Subcutaneous abdominal adipose tissue (tissue), 5 donors: ENCODE measurements at regions not wholly inside any gene's neighbourhood (a gene's known extent, or its start where the extent isn't known, plus 50 kb on each side); places are given as distances from the start of the nearest gene placed in this dataset.
"Not testable (repeated sequence)": the region's sequence is repeated elsewhere in the genome, so short reads cannot be mapped to it uniquely, and the experiment has no call there.

Experiments
- H3K27ac ChIP-seq: one replicate; pipeline ENCODE4 v1.7.0; 2013; ENCODE audit warnings: low read depth, mild to moderate bottlenecking, inconsistent platforms, low read length, moderate library complexity
- H3K27me3 ChIP-seq, 5 donors: one replicate each; pipeline ENCODE4 v1.7.0; 2013; ENCODE audit warnings: low read length in 5 of 5, inconsistent platforms in 1 of 5; ENCODE audit not compliant: control insufficient read depth in 5 of 5, insufficient read depth in 4 of 5
- H3K36me3 ChIP-seq, 5 donors: one replicate each; pipeline ENCODE4 v1.7.0; 2013; ENCODE audit warnings: low read length in 5 of 5; ENCODE audit not compliant: control insufficient read depth in 5 of 5, insufficient read depth in 5 of 5
- H3K4me1 ChIP-seq, 5 donors: one replicate each; pipeline ENCODE4 v1.7.0; 2013; ENCODE audit warnings: low read length in 5 of 5, mild to moderate bottlenecking in 3 of 5, moderate library complexity in 1 of 5; ENCODE audit not compliant: control insufficient read depth in 5 of 5, insufficient read depth in 5 of 5
- H3K4me3 ChIP-seq, 5 donors: one replicate each; pipeline ENCODE4 v1.7.0; 2013; ENCODE audit warnings: low read length in 5 of 5, low read depth in 1 of 5
- H3K9ac ChIP-seq, 5 donors: one replicate each; pipeline ENCODE4 v1.7.0; 2013; ENCODE audit warnings: low read length in 5 of 5, mild to moderate bottlenecking in 4 of 5, moderate library complexity in 3 of 5
- H3K9me3 ChIP-seq, 5 donors: one replicate each; pipeline ENCODE4 v1.7.0; 2013; ENCODE audit warnings: low read length in 5 of 5; ENCODE audit not compliant: control insufficient read depth in 5 of 5
- donor health status: healthy.
- donor health status: healthy.
- donor health status: healthy.
- donor health status: healthy.
- donor health status: healthy.

DNA sequence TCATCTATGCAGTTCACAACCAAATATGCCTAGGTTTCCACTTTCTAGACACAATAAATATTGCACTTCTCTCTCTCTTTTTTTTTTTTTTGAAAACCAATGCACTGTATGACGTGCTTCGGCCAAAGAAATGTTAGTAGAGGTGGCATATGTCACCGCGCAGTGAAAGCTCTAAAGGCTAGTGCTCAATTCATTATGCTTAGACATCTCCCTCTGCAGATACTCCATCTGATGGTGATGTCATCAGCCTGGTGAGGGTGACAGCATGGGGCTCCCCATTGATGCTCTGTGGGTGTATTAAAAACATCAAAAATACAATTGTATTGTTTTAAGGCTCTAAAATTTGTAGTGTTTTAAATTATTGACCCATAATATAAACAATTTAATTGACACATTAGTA, 608.8 kb upstream of the C16orf82 start:
- Histone ChIP-seq H3K4me3 (no peak overlapping the region), H3K27ac (no peak overlapping the region), H3K36me3 (no peaks in the 10 kb centered on the region), H3K4me1 (no peaks in the 10 kb centered on the region), H3K27me3 (no peaks in the 10 kb centered on the region), H3K9ac (no peak overlapping the region), H3K9me3 (peaks cover 0 to 3% (median 0%) of the 10 kb centered on the region in 5 donors)

DNA sequence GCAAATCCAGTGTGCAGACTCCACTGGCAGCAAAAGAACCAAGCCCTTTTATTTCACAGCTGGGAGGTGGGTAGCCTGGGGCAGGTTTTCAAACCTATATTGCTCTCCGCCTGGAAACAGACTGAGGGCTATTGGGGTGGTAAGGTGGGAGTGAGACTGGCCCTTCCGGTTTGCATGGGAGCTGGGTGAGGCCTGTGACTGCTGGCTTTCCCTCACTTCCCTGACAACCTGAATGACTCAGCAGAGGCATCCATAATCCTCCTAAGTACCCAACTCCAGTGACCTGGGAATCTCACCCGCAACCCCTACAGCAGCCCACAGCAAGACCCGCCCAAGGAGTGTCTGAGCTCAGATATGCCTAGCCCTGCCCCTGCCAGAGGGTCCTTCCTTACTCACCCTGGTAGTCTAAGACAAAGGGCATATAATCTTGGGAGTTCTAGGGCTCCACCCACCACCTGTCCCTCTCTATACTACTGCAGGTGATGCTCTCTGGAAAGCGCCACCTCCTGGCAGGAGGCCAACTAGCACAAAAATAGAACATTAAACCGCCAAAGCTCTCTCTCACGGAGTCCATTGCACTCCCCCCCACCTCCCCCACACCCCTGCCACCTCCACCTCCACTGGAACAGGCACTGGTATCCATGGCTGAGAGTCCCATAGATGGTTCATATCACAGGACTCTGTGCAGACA, 602.0 kb upstream of the C16orf82 start:
- Histone ChIP-seq H3K27ac (no peak overlapping the region), H3K9ac (no peak overlapping the region), H3K4me1 (no peaks in the 10 kb centered on the region), H3K36me3 (no peaks in the 10 kb centered on the region), H3K4me3 (no peak overlapping the region), H3K9me3 (peaks cover 0 to 2% (median 0%) of the 10 kb centered on the region in 5 donors), H3K27me3 (no peaks in the 10 kb centered on the region)

DNA sequence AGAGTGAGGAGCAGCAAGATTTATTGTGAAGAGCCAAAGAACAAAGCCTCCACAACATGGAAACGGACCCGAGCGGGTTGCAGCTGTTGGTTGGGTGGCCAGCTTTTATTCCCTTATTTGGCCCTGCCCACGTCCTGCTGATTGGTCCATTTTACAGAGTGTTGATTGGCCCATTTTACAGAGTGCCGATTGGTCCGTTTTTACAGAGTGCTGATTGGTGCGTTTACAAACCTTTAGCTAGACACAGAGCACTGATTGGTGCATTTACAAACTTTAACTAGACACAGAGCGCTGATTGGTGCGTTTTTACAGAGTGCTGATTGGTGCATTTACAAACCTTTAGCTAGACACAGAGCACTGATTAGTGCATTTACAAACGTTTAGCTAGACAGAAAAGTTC, 592.3 kb upstream of the C16orf82 start:
- not testable (repeated sequence) for H3K9ac ChIP-seq, H3K36me3 ChIP-seq, H3K4me1 ChIP-seq, H3K27ac ChIP-seq, H3K4me3 ChIP-seq, H3K27me3 ChIP-seq
- peaks cover 0 to 11% (median 7%) of the 10 kb centered on the region in 5 donors for H3K9me3 ChIP-seq

DNA sequence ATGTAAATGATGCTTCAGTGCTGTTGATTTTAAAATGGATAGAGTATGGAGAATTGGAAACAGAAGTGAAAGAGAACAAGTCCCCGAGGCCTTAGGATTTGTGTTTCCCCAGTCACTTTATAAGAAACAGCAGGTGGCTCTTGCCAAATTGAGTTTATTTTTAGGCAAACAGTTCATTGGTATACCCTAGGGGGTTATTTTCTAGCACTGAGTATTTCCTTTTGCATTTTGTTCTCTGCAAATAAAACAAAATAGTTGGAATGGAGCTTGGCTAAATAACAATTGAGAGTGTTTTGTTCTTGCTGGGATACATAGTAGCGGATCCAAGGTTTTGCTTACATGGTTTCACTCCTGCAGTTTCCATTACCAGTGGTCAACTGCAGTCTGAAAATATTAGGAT, 591.1 kb upstream of the C16orf82 start:
- no peak overlapping the region for H3K9ac ChIP-seq
- H3K27ac ChIP-seq: no peak overlapping the region
- peaks cover 0 to 4% (median 0%) of the 10 kb centered on the region in 5 donors for H3K4me1 ChIP-seq
- H3K9me3 ChIP-seq: peaks cover 0 to 11% (median 7%) of the 10 kb centered on the region in 5 donors
- no peak overlapping the region for H3K4me3 ChIP-seq
- H3K36me3 ChIP-seq: no peaks in the 10 kb centered on the region
- H3K27me3 ChIP-seq: no peaks in the 10 kb centered on the region

DNA sequence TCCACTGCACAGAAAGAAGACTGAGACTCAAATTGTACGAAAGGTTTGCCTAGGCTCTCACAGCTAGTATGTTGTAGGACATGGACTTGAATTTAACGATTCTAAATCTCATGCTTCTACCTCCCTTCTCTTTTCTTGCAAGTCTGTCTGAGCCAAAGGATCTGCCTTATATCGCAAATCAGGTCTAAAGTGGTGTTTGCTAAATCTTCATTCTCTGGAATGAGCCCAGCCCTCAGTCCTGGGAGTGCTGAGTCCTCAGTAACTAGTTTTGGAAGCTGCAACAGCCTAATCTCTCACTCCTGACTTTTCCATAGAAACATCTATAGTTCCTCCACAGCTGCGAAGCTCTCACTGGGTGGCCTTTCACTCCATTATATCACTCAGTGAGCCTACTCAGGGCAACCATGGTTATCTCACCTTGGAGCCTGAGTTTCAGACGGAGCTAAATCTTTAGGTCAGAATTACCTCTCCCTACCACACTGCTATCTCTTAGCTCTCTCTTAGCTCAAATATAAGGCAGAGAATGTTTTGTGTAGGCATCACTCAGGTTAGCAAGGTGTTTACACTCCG, 575.5 kb upstream of the C16orf82 start:
- no peaks in the 10 kb centered on the region for H3K9me3 ChIP-seq
- no peak overlapping the region for H3K4me3 ChIP-seq
- H3K4me1 ChIP-seq: peaks cover 0 to 3% (median 0%) of the 10 kb centered on the region in 5 donors
- H3K27me3 ChIP-seq: peaks cover 0 to 5% (median 2%) of the 10 kb centered on the region in 5 donors
- H3K36me3 ChIP-seq: no peaks in the 10 kb centered on the region
- H3K27ac ChIP-seq: no peak overlapping the region
- no peak overlapping the region for H3K9ac ChIP-seq

DNA sequence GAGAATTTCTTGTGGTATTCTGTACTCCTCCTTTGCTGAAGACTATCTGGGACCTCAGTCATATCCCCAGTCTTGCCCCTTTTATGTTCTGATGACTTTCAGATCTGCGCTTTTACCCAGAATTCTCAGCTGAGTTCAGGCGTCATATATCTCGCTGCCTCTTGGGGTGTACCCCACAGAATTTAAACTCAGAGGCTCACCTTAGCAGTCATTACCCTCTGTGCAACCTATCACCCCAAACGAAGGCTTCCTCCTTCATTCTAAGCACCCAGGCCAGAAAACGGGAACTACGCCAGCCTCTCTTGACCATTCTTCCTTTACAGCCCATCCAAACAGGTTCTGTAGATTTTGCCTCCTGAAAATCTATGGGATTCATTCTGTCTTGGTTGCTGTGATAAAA, 574.8 kb upstream of the C16orf82 start:
- H3K9ac ChIP-seq: no peak overlapping the region
- no peaks in the 10 kb centered on the region for H3K36me3 ChIP-seq
- no peak overlapping the region for H3K27ac ChIP-seq
- no peaks in the 10 kb centered on the region for H3K9me3 ChIP-seq
- no peak overlapping the region for H3K4me3 ChIP-seq
- peaks cover 0 to 3% (median 0%) of the 10 kb centered on the region in 5 donors for H3K4me1 ChIP-seq
- H3K27me3 ChIP-seq: peaks cover 0 to 5% (median 2%) of the 10 kb centered on the region in 5 donors

DNA sequence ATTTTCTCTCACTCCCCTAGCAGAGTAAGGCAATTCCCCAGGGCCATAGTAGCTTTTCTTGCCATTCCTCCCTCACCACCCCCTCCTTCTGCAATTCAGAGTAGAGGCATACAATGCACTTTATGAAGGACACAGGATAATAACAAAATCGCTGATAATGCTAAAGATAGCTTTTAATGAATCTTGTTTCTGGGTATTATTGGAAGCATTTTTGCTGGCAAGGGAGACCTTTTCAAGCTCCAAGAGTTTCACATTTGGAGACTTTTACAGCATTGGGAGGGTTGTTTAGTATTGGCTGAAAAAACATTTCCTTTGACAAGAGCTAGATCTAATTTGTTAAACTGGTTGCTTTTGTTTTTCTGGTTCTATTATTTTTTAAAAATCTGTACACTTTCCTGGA, 573.0 kb upstream of the C16orf82 start:
- H3K27ac ChIP-seq: no peak overlapping the region
- no peaks in the 10 kb centered on the region for H3K36me3 ChIP-seq
- H3K27me3 ChIP-seq: peaks cover 0 to 5% (median 2%) of the 10 kb centered on the region in 5 donors
- H3K9ac ChIP-seq: no peak overlapping the region
- H3K4me3 ChIP-seq: no peak overlapping the region
- peaks cover 0 to 3% (median 0%) of the 10 kb centered on the region in 5 donors for H3K4me1 ChIP-seq
- H3K9me3 ChIP-seq: no peaks in the 10 kb centered on the region

DNA sequence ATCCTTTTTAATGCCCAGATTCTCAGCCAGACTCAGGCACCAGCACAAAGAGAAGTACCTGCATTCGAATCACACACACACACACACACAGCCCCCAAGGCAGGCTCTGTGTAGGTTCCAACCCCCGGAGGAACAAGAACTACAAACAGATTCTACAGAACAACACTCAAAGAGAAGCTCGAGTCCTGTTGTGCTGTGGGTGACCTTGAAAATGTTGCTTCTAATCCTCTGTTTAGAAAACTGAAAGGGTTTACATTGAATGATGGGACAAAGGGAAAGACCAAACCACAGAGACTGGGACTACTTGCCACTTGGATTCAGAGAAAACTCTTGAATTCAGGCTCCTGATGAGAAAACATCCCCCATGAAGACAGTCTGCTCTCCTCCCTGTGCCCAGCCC, 568.8 kb upstream of the C16orf82 start:
- Histone ChIP-seq H3K4me1 (peaks cover 0 to 3% (median 0%) of the 10 kb centered on the region in 5 donors), H3K9ac (no peak overlapping the region), H3K4me3 (no peak overlapping the region), H3K27me3 (peaks cover 0 to 3% (median 0%) of the 10 kb centered on the region in 5 donors), H3K36me3 (no peaks in the 10 kb centered on the region), H3K9me3 (no peaks in the 10 kb centered on the region), H3K27ac (no peak overlapping the region)

DNA sequence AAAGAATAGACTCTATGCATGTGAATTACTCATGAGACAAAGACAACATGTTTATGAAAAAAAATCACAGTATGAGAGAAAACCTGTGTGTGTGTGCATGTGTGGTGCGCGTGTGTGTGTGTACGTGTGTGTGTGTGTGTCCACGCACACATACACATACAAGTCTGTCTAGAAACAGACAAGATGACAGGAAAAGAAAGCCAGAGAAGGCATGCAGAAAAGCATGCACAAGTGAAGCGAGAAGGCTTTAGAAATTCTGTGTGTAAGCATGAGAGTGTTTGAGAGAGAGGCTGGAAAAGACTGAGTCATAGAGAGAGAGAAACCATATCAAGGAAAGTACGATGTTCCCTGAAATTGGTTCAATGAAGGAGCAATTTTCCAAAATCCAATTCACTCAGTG, 566.4 kb upstream of the C16orf82 start:
- H3K27ac ChIP-seq: no peak overlapping the region
- no peak overlapping the region for H3K4me3 ChIP-seq
- no peaks in the 10 kb centered on the region for H3K27me3 ChIP-seq
- H3K4me1 ChIP-seq: no peaks in the 10 kb centered on the region
- no peak overlapping the region for H3K9ac ChIP-seq
- no peaks in the 10 kb centered on the region for H3K9me3 ChIP-seq
- H3K36me3 ChIP-seq: no peaks in the 10 kb centered on the region

DNA sequence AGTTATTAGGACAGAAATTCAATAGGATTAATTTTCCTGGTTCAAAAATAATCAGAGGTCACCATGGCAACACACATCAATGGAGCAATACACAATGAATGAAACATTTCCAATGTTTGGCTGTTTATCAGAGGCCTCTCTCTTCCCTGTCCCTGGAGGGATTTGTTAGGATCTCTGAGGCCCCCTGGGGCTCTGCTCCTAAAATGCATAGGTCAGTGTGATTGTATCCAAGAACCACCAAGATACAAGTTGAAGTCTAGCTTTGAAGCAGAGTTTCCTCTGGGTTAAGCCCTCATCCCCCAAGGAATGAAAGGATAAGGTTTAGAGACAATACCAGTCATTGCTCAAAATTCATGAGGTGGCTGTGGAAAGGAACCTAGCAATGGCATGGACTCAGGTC, 561.2 kb upstream of the C16orf82 start:
- no peaks in the 10 kb centered on the region for H3K9me3 ChIP-seq
- no peaks in the 10 kb centered on the region for H3K27me3 ChIP-seq
- H3K9ac ChIP-seq: no peak overlapping the region
- H3K4me1 ChIP-seq: no peaks in the 10 kb centered on the region
- H3K27ac ChIP-seq: no peak overlapping the region
- no peak overlapping the region for H3K4me3 ChIP-seq
- no peaks in the 10 kb centered on the region for H3K36me3 ChIP-seq
